ENCODE measurements at regions not wholly inside any gene's neighbourhood (a gene's known extent, or its start where the extent isn't known, plus 50 kb on each side); places are given as distances from the start of the nearest gene placed in this dataset.

- TF ChIP-seq CTCF (IDR thresholded peaks at IDR 0.05), result no peak
- Histone ChIP-seq H3K9ac (no peak overlapping the region), H3K36me3 (ENCODE audit: control insufficient read depth, insufficient read depth, low read length) (no peaks in the 10 kb centered on the region), H3K4me1 (no peaks in the 10 kb centered on the region), H2AFZ (no peak overlapping the region), H3K27ac (no peak overlapping the region), H3K4me2 (ENCODE audit: low read length) (no peak overlapping the region), H3K9me3 (ENCODE audit: control insufficient read depth, low read length) (no peaks in the 10 kb centered on the region), H3K27me3 (ENCODE audit: control insufficient read depth, insufficient read depth, low read length) (no peaks in the 10 kb centered on the region), H3K79me2 (no peaks in the 10 kb centered on the region), H3K4me3 (ENCODE audit: low read depth, low read length) (no peak overlapping the region)
These were observed 78.4 kb upstream of the ANO1 start for GRCh38 chr11:69999721-70000120.

GRCh38 chr11:70000228-70000627 is 77.9 kb upstream of the ANO1 start:
- H3K36me3 ChIP-seq (ENCODE audit: control insufficient read depth, insufficient read depth, low read length), result no peaks in the 10 kb centered on the region
- no peak overlapping the region for H3K4me2 ChIP-seq (ENCODE audit: low read length)
- no peaks in the 10 kb centered on the region for H3K79me2 ChIP-seq
- no peak overlapping the region for H3K9ac ChIP-seq
- no peak for TF ChIP-seq CTCF (IDR thresholded peaks at IDR 0.05)
- H3K4me3 ChIP-seq (ENCODE audit: low read depth, low read length), result no peak overlapping the region
- no peaks in the 10 kb centered on the region for H3K27me3 ChIP-seq (ENCODE audit: control insufficient read depth, insufficient read depth, low read length)
- H3K27ac ChIP-seq, result no peak overlapping the region
- no peak overlapping the region for H2AFZ ChIP-seq
- H3K9me3 ChIP-seq (ENCODE audit: control insufficient read depth, low read length), result no peaks in the 10 kb centered on the region
- no peaks in the 10 kb centered on the region for H3K4me1 ChIP-seq

GRCh38 chr11:70001246-70001645 is 76.9 kb upstream of the ANO1 start:
- no peak overlapping the region for H3K4me2 ChIP-seq (ENCODE audit: low read length)
- H3K4me1 ChIP-seq, result no peaks in the 10 kb centered on the region
- H3K79me2 ChIP-seq, result no peaks in the 10 kb centered on the region
- no peak overlapping the region for H3K4me3 ChIP-seq (ENCODE audit: low read depth, low read length)
- H3K27me3 ChIP-seq (ENCODE audit: control insufficient read depth, insufficient read depth, low read length), result no peaks in the 10 kb centered on the region
- no peak overlapping the region for H3K9ac ChIP-seq
- no peak overlapping the region for H3K27ac ChIP-seq
- no peak for TF ChIP-seq CTCF (IDR thresholded peaks at IDR 0.05)
- no peak overlapping the region for H2AFZ ChIP-seq
- no peaks in the 10 kb centered on the region for H3K9me3 ChIP-seq (ENCODE audit: control insufficient read depth, low read length)
- H3K36me3 ChIP-seq (ENCODE audit: control insufficient read depth, insufficient read depth, low read length), result no peaks in the 10 kb centered on the region

GRCh38 chr11:70002433-70002832 is 75.7 kb upstream of the ANO1 start:
- H3K4me3 ChIP-seq (ENCODE audit: low read depth, low read length), result no peak overlapping the region
- no peaks in the 10 kb centered on the region for H3K79me2 ChIP-seq
- no peak for TF ChIP-seq CTCF (IDR thresholded peaks at IDR 0.05)
- no peak overlapping the region for H3K9ac ChIP-seq
- H2AFZ ChIP-seq, result no peak overlapping the region
- H3K4me2 ChIP-seq (ENCODE audit: low read length), result no peak overlapping the region
- no peaks in the 10 kb centered on the region for H3K4me1 ChIP-seq
- no peak overlapping the region for H3K27ac ChIP-seq
- H3K36me3 ChIP-seq (ENCODE audit: control insufficient read depth, insufficient read depth, low read length), result no peaks in the 10 kb centered on the region
- H3K27me3 ChIP-seq (ENCODE audit: control insufficient read depth, insufficient read depth, low read length), result no peaks in the 10 kb centered on the region
- no peaks in the 10 kb centered on the region for H3K9me3 ChIP-seq (ENCODE audit: control insufficient read depth, low read length)

GRCh38 chr11:70005107-70005818 is 72.9 kb upstream of the ANO1 start:
- no peaks in the 10 kb centered on the region for H3K27me3 ChIP-seq (ENCODE audit: control insufficient read depth, insufficient read depth, low read length)
- no peaks in the 10 kb centered on the region for H3K9me3 ChIP-seq (ENCODE audit: control insufficient read depth, low read length)
- TF ChIP-seq CTCF (IDR thresholded peaks at IDR 0.05), result no peak
- no peak overlapping the region for H2AFZ ChIP-seq
- no peak overlapping the region for H3K9ac ChIP-seq
- H3K4me2 ChIP-seq (ENCODE audit: low read length), result no peak overlapping the region
- no peak overlapping the region for H3K4me3 ChIP-seq (ENCODE audit: low read depth, low read length)
- H3K79me2 ChIP-seq, result no peaks in the 10 kb centered on the region
- no peak overlapping the region for H3K27ac ChIP-seq
- no peaks in the 10 kb centered on the region for H3K4me1 ChIP-seq
- no peaks in the 10 kb centered on the region for H3K36me3 ChIP-seq (ENCODE audit: control insufficient read depth, insufficient read depth, low read length)

Data from parathyroid adenoma (tissue), 2 donors.